Body of pancreas (tissue), 4 donors: ENCODE measurements at regions not wholly inside any gene's neighbourhood (a gene's known extent, or its start where the extent isn't known, plus 50 kb on each side); places are given as distances from the start of the nearest gene placed in this dataset.

ENCODE experiments used
- CTCF ChIP-seq, 7 experiments: fragments of 450-650 bp in 4 of 7; fragments of 200-600 bp in 3 of 7; sonication (generic) in 3 of 7; IDR thresholded peaks; one replicate each; pipeline ENCODE4 v1.5.1; 2016 to 2019; ENCODE audit warnings: antibody characterized with exemption in 7 of 7
- POLR2A ChIP-seq, 3 donors: fragments of 450-650 bp; IDR thresholded peaks; one replicate each; pipeline ENCODE4 v1.6.1; 2016; ENCODE audit warnings: antibody characterized with exemption in 3 of 3, mild to moderate bottlenecking in 2 of 3

GRCh38 chr5:39941416-39941815 lies 516.6 kb upstream of the DAB2 start:
- TF ChIP-seq CTCF (IDR thresholded peaks at IDR 0.05): no peak
- TF ChIP-seq POLR2A (IDR thresholded peaks at IDR 0.05): no peak
